ENCODE measurements at regions not wholly inside any gene's neighbourhood (a gene's known extent, or its start where the extent isn't known, plus 50 kb on each side); places are given as distances from the start of the nearest gene placed in this dataset.

GRCh38 chr16:65222049-65222448 lies 100.2 kb upstream of the CDH11 start:
- Mint-ChIP-seq H3K9me3 (no peaks in the 10 kb centered on the region), H3K27ac (no peak overlapping the region), H3K27me3 (ENCODE audit: insufficient read depth) (no peaks in the 10 kb centered on the region; the same call in none of the 2 replicates), H3K4me3 (no peak overlapping the region), H3K36me3 (ENCODE audit: low read depth) (no peaks in the 10 kb centered on the region), H3K4me1 (ENCODE audit: low read depth) (peaks cover 13% of the 10 kb centered on the region)
- no peak for TF ChIP-seq CTCF (IDR thresholded peaks at IDR 0.05)
- DNase-seq = no peak

GRCh38 chr16:65219786-65220185 lies 97.9 kb upstream of the CDH11 start:
- Mint-ChIP-seq H3K4me1 (ENCODE audit: low read depth) (peaks cover 13% of the 10 kb centered on the region), H3K27ac (no peak overlapping the region), H3K9me3 (no peaks in the 10 kb centered on the region), H3K27me3 (ENCODE audit: insufficient read depth) (no peaks in the 10 kb centered on the region; the same call in none of the 2 replicates), H3K4me3 (no peak overlapping the region), H3K36me3 (ENCODE audit: low read depth) (no peaks in the 10 kb centered on the region)
- TF ChIP-seq CTCF (IDR thresholded peaks at IDR 0.05) = no peak
- DNase-seq = no peak

GRCh38 chr16:65218348-65218747 lies 96.5 kb upstream of the CDH11 start:
- Mint-ChIP-seq H3K36me3 (ENCODE audit: low read depth) (no peaks in the 10 kb centered on the region), H3K4me3 (no peak overlapping the region), H3K9me3 (no peaks in the 10 kb centered on the region), H3K27ac (no peak overlapping the region), H3K27me3 (ENCODE audit: insufficient read depth) (no peaks in the 10 kb centered on the region; the same call in none of the 2 replicates), H3K4me1 (ENCODE audit: low read depth) (peaks cover 20% of the 10 kb centered on the region)
- no peak for DNase-seq
- no peak for TF ChIP-seq CTCF (IDR thresholded peaks at IDR 0.05)

- no peaks in the 10 kb centered on the region for H3K36me3 Mint-ChIP-seq (ENCODE audit: low read depth)
- DNase-seq = no peak
Observed at GRCh38 chr16:65213866-65214595, 92.2 kb upstream of the CDH11 start.

GRCh38 chr16:65212791-65213190 lies 90.9 kb upstream of the CDH11 start:
- H3K27ac Mint-ChIP-seq = no peak overlapping the region
- peaks cover 1% of the 10 kb centered on the region; the same call in 1 of the 2 replicates for H3K27me3 Mint-ChIP-seq (ENCODE audit: insufficient read depth)
- H3K4me3 Mint-ChIP-seq = no peak overlapping the region
- TF ChIP-seq CTCF (IDR thresholded peaks at IDR 0.05) = no peak
- no peaks in the 10 kb centered on the region for H3K36me3 Mint-ChIP-seq (ENCODE audit: low read depth)
- no peaks in the 10 kb centered on the region for H3K9me3 Mint-ChIP-seq
- no peak for DNase-seq
- H3K4me1 Mint-ChIP-seq (ENCODE audit: low read depth) = peaks cover 8% of the 10 kb centered on the region

More at GRCh38 chr16:65213866-65214595, 92.2 kb upstream of the CDH11 start:
- no peaks in the 10 kb centered on the region; the same call in 1 of the 2 replicates for H3K27me3 Mint-ChIP-seq (ENCODE audit: insufficient read depth)
- no peak overlapping the region for H3K4me3 Mint-ChIP-seq
- no peaks in the 10 kb centered on the region for H3K9me3 Mint-ChIP-seq
- no peak for TF ChIP-seq CTCF (IDR thresholded peaks at IDR 0.05)
- no peak overlapping the region for H3K27ac Mint-ChIP-seq
- peaks cover 8% of the 10 kb centered on the region for H3K4me1 Mint-ChIP-seq (ENCODE audit: low read depth)
